Nucleus accumbens (tissue), 56 donors: ENCODE measurements at regions not wholly inside any gene's neighbourhood (a gene's known extent, or its start where the extent isn't known, plus 50 kb on each side); places are given as distances from the start of the nearest gene placed in this dataset.

Experiments used
- DNase-seq, 56 donors: peaks; one replicate each; lab custom pipeline; 2025; lab: John Stamatoyannopoulos, UW

DNA sequence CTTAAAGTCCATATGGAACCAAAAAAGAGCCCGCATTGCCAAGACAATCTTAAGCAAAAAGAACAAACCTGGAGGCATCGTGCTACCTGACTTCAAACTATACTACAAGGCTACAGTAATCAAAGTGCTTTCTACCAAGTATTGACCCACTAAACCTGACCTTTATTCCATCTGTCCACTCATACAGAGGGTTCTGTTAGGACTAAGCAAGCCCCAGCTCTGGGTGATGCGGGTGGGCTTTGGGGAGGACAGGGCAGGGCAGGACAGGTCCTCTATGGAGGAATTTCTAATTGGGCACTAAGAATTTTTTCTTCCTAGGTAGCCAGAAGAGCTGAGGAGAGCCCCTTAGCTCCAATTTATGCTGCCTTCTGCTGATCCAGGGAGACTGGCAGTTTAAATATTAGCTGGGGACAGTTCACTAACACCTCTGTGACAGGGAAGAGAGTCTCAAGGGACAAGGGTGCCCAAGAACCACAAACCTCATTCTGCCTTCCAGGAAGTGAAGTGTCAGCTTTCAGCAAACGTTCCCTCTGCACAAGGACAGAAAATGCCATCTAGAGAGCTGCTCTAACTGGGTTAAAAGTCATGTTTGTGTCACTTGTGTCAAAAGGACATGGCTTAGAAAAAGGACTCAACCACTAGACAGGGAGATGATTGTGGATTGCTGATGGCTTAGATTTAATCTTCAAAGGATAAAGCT, 143.2 kb downstream of the KIT start:
- DNase-seq = no peak

GRCh38 chr4:54794579-54794978, 136.8 kb downstream of the KIT start:
- no peak for DNase-seq

- no peak for DNase-seq
Measured at GRCh38 chr4:54793856-54794422, 136.2 kb downstream of the KIT start.
